OCI-LY1 (cell line): ENCODE measurements at regions not wholly inside any gene's neighbourhood (a gene's known extent, or its start where the extent isn't known, plus 50 kb on each side); places are given as distances from the start of the nearest gene placed in this dataset.

ENCODE experiments used
- EZH2 ChIP-seq: fragments of 200-600 bp; sonication (generic), shearing (Covaris generic); IDR thresholded peaks from 2 replicates; pipeline ENCODE4 v1.8.0; 2017; ENCODE audit warnings: borderline replicate concordance, mixed run types, mild to moderate bottlenecking, antibody characterized with exemption, low read length, moderate library complexity, mixed read lengths
- TF ChIP-seq, protein P1 (sequence below): fragments of 200-600 bp; sonication (generic), shearing (Covaris generic); IDR thresholded peaks from 2 replicates; pipeline ENCODE4 v1.5.1; 2017; ENCODE audit warnings: mild to moderate bottlenecking, antibody characterized with exemption, low read length, moderate library complexity, mixed read lengths

DNA sequence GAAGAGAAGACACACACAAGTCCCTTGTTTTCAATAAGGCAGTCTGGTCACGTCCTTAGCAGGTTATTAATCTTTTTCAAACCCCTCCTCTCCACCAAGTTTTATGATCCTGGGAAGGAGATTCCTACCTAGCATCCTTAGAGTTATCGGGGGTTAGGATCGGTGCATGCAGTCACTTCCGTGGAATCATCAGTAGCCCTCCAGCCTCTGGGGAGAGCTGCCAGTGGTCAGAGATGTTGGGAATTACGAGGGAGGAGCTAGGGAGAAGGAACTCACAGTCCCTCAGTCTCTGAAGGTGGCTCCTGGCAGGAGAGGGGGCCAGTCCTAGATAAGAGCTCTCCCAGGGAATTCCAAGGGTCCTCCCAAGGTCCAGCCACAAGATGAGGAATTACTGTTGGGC lies 57.7 kb upstream of the ATP5PO start:
- TF ChIP-seq, protein P1, sequence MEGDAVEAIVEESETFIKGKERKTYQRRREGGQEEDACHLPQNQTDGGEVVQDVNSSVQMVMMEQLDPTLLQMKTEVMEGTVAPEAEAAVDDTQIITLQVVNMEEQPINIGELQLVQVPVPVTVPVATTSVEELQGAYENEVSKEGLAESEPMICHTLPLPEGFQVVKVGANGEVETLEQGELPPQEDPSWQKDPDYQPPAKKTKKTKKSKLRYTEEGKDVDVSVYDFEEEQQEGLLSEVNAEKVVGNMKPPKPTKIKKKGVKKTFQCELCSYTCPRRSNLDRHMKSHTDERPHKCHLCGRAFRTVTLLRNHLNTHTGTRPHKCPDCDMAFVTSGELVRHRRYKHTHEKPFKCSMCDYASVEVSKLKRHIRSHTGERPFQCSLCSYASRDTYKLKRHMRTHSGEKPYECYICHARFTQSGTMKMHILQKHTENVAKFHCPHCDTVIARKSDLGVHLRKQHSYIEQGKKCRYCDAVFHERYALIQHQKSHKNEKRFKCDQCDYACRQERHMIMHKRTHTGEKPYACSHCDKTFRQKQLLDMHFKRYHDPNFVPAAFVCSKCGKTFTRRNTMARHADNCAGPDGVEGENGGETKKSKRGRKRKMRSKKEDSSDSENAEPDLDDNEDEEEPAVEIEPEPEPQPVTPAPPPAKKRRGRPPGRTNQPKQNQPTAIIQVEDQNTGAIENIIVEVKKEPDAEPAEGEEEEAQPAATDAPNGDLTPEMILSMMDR, result no peak
- TF ChIP-seq EZH2, result no peak
